MV-4-11 (cell line): ENCODE measurements at regions not wholly inside any gene's neighbourhood (a gene's known extent, or its start where the extent isn't known, plus 50 kb on each side); places are given as distances from the start of the nearest gene placed in this dataset.
"Not testable (repeated sequence)": the region's sequence is repeated elsewhere in the genome, so short reads cannot be mapped to it uniquely, and the experiment has no call there.

Experiments
- DNase-seq: peaks from one replicate; lab custom pipeline; 2025; lab: John Stamatoyannopoulos, UW

DNA sequence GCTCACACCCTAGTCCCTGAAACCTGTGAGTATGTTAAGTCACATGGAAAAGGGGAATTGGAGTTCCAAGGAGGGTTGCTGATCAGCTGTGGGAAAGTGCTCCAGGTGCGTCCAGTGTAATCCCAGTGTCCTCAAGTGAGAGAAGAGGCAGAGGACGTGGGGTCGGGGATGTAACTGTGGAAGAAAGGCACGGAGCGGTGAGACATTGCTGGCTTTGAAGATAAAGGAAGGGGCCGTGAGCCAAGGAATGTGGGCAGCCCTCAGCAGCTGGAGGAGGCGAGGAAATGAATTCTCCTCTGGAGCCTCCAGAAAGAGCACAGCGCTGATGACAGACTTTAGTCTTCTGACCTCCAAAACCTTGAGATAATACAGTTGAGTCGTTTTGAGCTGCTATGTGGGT is 191.6 kb upstream of the TMEM132C start:
- no peak for DNase-seq

DNA sequence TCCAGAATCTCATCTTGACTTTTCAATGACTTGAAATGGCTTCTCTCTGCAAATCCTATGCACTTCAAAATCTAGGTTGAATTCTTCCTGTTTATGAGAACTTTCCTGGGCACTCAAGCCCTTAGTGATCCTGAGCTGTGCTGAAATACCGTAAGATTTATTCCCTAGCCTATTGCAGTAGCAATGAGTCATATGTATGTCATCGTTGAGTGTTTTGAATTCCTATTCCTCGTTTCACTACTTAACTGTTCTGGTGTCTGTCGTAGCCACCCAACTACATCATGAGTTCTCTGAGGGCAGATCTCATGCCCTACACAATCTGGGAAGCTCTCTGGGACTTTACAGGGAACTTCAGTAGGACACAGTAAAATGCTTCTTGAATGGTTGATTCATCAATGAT is 190.8 kb upstream of the TMEM132C start:
- peak; percentile 45 for DNase-seq

- no peak for DNase-seq
Measured at GRCh38 chr12:128077211-128077916, 189.6 kb upstream of the TMEM132C start.

DNA sequence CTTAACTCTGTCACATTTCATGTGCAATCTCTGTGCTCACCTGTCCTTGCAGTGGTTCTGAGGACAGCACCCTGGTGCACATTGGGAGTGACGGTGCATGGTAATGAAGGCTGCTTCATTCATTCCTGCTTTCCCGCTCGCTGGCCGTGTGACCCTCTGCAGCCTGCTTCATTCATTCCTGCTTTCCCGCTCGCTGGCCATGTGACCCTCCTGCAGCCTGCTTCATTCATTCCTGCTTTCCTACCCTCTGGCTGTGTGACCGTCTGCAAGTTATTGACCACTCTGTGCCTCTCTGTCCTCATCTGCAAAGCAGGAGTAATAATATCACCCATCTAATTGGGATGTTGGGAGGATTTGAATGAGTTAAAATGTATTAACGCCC is 189.1 kb upstream of the TMEM132C start:
- DNase-seq, result no peak

DNA sequence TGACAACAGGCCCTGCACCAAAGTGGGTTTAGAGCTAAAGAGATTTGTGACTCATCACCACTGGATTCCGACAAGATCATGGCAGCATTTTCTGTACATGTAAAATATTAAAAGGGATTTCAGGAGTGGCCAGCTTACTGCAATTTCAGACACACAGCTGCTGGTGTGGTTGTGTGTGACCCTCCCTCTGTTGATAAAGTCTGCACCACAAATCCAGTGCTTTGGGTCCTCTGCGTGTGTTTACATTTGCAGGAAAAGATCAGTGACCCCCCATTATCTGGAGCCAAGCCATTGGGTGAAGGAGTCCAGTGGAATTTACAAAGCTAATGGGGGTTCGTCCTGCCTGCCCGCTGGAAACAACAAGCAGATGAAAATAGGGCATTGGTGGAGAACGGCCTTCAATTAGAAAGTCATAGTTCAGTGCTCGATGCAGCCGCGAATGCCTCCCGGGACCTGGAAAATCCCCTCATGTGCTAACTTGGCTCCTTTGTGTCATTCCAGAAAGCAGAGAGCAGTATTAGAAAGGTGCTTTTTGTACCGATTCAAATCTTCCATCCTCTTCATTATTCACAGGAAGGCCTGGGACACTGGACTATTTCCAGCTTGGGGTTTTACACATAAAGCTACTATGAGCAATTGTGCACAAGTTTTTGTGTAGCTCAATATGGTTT is 188.5 kb upstream of the TMEM132C start:
- no peak for DNase-seq

- no peak for DNase-seq
Measured at GRCh38 chr12:128079446-128079845, 187.5 kb upstream of the TMEM132C start.

GRCh38 chr12:128083132-128083729 is 183.7 kb upstream of the TMEM132C start:
- no peak for DNase-seq

- DNase-seq, result no peak
Measured at GRCh38 chr12:128088926-128089325, 178.0 kb upstream of the TMEM132C start.

- no peak for DNase-seq
Measured at GRCh38 chr12:128089961-128090360, 177.0 kb upstream of the TMEM132C start.

- no peak for DNase-seq
Measured at GRCh38 chr12:128091101-128091720, 175.8 kb upstream of the TMEM132C start.

DNA sequence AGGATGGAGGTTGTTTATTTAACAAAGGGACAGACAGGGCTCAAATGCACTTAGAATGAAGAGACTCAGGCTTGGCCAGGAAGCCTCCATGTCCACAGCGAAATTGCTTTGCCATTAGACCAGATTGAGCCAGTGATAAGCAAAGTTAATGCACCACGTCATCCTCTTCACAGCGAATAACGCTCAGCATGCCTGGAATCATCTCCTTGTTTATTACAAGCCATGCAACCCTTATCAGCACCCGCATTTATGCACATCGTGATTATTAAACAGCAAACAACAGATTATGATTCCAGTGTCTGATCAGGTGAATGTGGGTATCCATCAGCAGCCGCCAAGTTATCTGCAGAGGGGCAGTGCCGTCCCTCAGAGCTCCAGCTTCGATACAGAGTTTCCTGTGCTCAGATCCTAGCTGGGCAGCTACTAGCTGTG is 175.0 kb upstream of the TMEM132C start:
- DNase-seq, result no peak

GRCh38 chr12:128098730-128099129 is 168.2 kb upstream of the TMEM132C start:
- no peak for DNase-seq

DNA sequence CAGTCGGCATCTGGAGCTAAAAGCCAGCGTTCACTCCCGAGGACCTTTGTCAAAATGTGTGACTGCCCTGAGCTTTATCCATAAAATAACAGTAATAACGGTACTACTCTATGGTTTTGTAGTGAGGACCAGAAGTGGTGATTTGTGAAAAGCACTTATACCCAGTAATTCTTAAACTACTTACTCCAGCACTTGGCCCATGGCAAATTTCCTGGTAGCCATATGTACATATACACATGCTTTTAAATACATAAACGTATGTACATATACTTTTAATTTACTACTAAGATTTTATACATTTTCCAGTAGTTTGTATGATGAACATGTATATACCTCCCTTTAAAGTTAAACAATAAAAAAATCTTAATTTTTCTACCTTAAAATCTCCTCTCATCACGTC is 163.8 kb upstream of the TMEM132C start:
- no peak for DNase-seq

GRCh38 chr12:128109236-128109635 is 157.7 kb upstream of the TMEM132C start:
- no peak for DNase-seq

- DNase-seq, result no peak
Measured at GRCh38 chr12:128109636-128110035, 157.3 kb upstream of the TMEM132C start.

DNA sequence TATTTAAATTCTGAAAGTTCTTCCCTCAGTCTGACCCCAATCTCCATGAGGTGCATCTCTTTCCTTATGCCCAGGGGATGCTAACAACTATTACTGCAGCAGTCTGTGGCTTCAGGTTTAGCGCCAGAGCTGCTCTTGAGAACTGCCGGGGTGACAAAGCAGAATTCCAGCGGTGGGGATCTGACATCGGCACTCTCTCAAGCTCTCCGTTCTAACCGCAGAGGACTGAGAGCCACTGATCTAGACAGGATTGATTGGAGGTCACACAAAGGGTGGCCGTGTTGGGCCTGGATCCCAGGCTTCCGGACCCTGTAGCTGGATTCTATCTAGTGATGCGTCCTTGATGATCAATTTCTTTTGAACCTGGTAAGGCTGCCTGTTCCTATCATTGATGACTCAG is 155.6 kb upstream of the TMEM132C start:
- no peak for DNase-seq

- DNase-seq, result no peak
Measured at GRCh38 chr12:128111951-128112350, 155.0 kb upstream of the TMEM132C start.

DNA sequence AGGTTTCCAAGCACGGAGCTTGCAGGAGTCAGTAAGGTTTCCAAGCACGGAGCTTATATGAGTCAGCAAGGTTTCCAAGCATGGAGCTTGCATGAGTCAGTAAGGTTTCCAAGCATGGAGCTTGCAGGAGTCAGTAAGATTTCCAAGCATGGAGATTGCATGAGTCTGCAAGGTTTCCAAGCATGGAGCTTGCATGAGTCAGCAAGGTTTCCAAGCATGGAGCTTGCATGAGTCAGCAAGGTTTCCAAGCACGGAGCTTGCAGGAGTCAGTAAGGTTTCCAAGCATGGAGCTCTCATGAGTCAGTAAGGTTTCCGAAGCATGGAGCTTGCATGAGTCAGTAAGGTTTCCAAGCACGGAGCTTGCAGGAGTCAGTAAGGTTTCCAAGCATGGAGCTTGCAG is 153.7 kb upstream of the TMEM132C start:
- not testable (repeated sequence) for DNase-seq

DNA sequence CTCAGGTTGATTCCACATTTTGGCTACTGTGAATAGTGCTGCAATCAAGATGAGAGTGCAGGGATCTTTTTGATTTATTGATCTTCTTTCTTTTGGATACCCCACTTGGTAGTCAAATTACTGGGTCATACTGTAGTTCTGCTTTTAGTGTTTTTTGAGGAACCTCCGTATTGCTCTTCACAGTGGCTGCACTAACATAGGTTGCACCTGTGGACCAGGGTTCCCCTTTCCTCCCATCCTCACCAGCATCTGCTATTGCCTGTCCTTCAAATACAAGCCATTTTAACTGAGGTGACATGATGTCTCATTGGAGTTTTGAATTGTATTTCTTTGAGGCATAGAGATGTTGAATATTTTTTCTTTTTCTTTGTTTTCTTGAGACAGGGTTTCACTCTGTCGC is 152.5 kb upstream of the TMEM132C start:
- DNase-seq, result no peak

GRCh38 chr12:128116537-128116936 is 150.4 kb upstream of the TMEM132C start:
- DNase-seq, result no peak

GRCh38 chr12:128120035-128120434 is 146.9 kb upstream of the TMEM132C start:
- no peak for DNase-seq

GRCh38 chr12:128121424-128121823 is 145.5 kb upstream of the TMEM132C start:
- no peak for DNase-seq

DNA sequence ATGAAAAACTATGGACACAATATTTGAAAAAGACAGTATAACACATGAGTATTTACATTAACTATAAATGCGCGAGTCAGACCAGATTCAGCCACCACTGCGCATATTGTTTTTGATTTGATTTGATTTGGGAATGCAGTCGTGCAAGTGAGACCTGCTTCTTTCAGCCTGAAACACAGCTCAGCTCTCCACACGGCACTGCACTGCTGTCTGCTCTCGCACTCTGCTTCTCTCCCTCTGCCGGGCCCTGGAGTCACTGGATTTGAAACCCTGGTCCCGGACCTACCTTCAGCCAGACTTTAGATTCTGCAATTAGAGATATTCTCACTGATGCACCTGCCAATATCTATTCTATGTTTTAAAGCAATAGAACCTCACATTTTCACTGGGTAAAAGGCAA is 143.9 kb upstream of the TMEM132C start:
- no peak for DNase-seq
